HEK293 (cell line): ENCODE measurements at regions not wholly inside any gene's neighbourhood (a gene's known extent, or its start where the extent isn't known, plus 50 kb on each side); places are given as distances from the start of the nearest gene placed in this dataset.
"Not testable (repeated sequence)": the region's sequence is repeated elsewhere in the genome, so short reads cannot be mapped to it uniquely, and the experiment has no call there.

Experiments used
- CTCF ChIA-PET: fragments of 350-600 bp; formaldehyde crosslinking; extraction: SDS; loops from one replicate; lab custom pipeline; 2021; ENCODE audit warnings: antibody characterized with exemption; lab: Yijun Ruan, JAX
- POLR2A ChIA-PET: fragments of 300-600 bp; formaldehyde crosslinking; extraction: SDS; loops from one replicate; lab custom pipeline; 2020; ENCODE audit warnings: antibody characterized with exemption, inconsistent platforms; lab: Yijun Ruan, JAX
- H3K27ac ChIP-seq: fragments of 200-500 bp; sonication (Bioruptor generic); 2 replicates; pipeline ENCODE4 v1.5.1; 2014; ENCODE audit warnings: low read depth, low read length, control low read depth, inconsistent platforms; ENCODE audit errors: extremely low read depth
- H3K36me3 ChIP-seq, 2 experiments: fragments of 200-500 bp in 1 of 2; sonication (Bioruptor generic) in 1 of 2; 1 replicate in 1 of 2; 2 replicates in 1 of 2; pipeline ENCODE4 v1.5.1; 2014 to 2017; ENCODE audit warnings: inconsistent platforms in 2 of 2, low read length in 2 of 2; ENCODE audit not compliant: control insufficient read depth in 2 of 2, insufficient read depth in 1 of 2
- H3K4me1 ChIP-seq: fragments of 200-500 bp; sonication (Bioruptor generic); 2 replicates; pipeline ENCODE4 v1.5.1; 2014; ENCODE audit warnings: mild to moderate bottlenecking, low read length, inconsistent platforms; ENCODE audit not compliant: control insufficient read depth, insufficient read depth
- H3K4me3 ChIP-seq: 2 replicates; pipeline ENCODE4 v1.5.1; 2011; ENCODE audit warnings: low read depth, mild to moderate bottlenecking, control low read depth, low read length, moderate library complexity
- H3K9me3 ChIP-seq: fragments of 200-500 bp; sonication (Bioruptor generic); 2 replicates; pipeline ENCODE4 v1.5.1; 2014; ENCODE audit warnings: low read depth, low read length, inconsistent platforms; ENCODE audit not compliant: control insufficient read depth, insufficient read depth
- EGR2 ChIP-seq: fragments of 450-650 bp; formaldehyde crosslinking; IDR thresholded peaks from 2 replicates; pipeline ENCODE4 v1.5.1; 2016; ENCODE audit warnings: low read depth, missing biosample characterization, missing genetic modification characterization
- SCRT1 ChIP-seq: fragments of 450-650 bp; formaldehyde crosslinking; IDR thresholded peaks from 2 replicates; pipeline ENCODE4 v1.5.1; 2016; ENCODE audit warnings: missing biosample characterization, missing genetic modification characterization, borderline replicate concordance
- SCRT2 ChIP-seq: fragments of 450-650 bp; formaldehyde crosslinking; IDR thresholded peaks from 2 replicates; pipeline ENCODE4 v1.5.1; 2016; ENCODE audit warnings: missing biosample characterization, missing genetic modification characterization
- ZFHX2 ChIP-seq: fragments of 450-650 bp; formaldehyde crosslinking; conservative IDR thresholded peaks from 2 replicates; pipeline ENCODE4 v1.5.1; 2016; ENCODE audit warnings: missing biosample characterization, missing genetic modification characterization
- ZNF202 ChIP-seq: fragments of 450-650 bp; formaldehyde crosslinking; IDR thresholded peaks from 2 replicates; pipeline ENCODE4 v1.5.1; 2016; ENCODE audit warnings: missing biosample characterization, missing genetic modification characterization, borderline replicate concordance
- ZNF23 ChIP-seq: fragments of 450-650 bp; formaldehyde crosslinking; IDR thresholded peaks from 2 replicates; pipeline ENCODE4 v1.5.1; 2016; ENCODE audit warnings: missing biosample characterization, missing genetic modification characterization, borderline replicate concordance
- ZNF354C ChIP-seq: fragments of 450-650 bp; formaldehyde crosslinking; IDR thresholded peaks from 2 replicates; pipeline ENCODE4 v1.5.1; 2016; ENCODE audit warnings: missing biosample characterization, missing genetic modification characterization, low read depth, borderline replicate concordance
- ZNF621 ChIP-seq: fragments of 450-650 bp; formaldehyde crosslinking; IDR thresholded peaks from 2 replicates; pipeline ENCODE4 v1.5.1; 2017; ENCODE audit warnings: missing biosample characterization, missing genetic modification characterization
- ZNF658 ChIP-seq: fragments of 450-650 bp; formaldehyde crosslinking; IDR thresholded peaks from 2 replicates; pipeline ENCODE4; 2016; ENCODE audit warnings: missing biosample characterization, missing genetic modification characterization
- TF ChIP-seq, protein P1 (sequence below): fragments of 450-650 bp; formaldehyde crosslinking; IDR thresholded peaks from 2 replicates; pipeline ENCODE4 v1.5.1; 2016; ENCODE audit warnings: missing biosample characterization, missing genetic modification characterization, low read depth
- TF ChIP-seq, protein P2 (sequence below): fragments of 450-650 bp; formaldehyde crosslinking; IDR thresholded peaks from 2 replicates; pipeline ENCODE4 v1.5.1; 2016; ENCODE audit warnings: missing biosample characterization, missing genetic modification characterization
- TF ChIP-seq, protein P3 (sequence below): fragments of 450-650 bp; formaldehyde crosslinking; conservative IDR thresholded peaks from 2 replicates; pipeline ENCODE4 v1.5.1; 2016; ENCODE audit warnings: low read depth, missing biosample characterization, missing genetic modification characterization
- TF ChIP-seq, protein P4 (sequence below): sonication (generic); formaldehyde crosslinking; IDR thresholded peaks from 2 replicates; pipeline ENCODE4 v1.8.1; 2022; ENCODE audit warnings: mild to moderate bottlenecking, moderate library complexity, missing genetic modification reagents

DNA sequence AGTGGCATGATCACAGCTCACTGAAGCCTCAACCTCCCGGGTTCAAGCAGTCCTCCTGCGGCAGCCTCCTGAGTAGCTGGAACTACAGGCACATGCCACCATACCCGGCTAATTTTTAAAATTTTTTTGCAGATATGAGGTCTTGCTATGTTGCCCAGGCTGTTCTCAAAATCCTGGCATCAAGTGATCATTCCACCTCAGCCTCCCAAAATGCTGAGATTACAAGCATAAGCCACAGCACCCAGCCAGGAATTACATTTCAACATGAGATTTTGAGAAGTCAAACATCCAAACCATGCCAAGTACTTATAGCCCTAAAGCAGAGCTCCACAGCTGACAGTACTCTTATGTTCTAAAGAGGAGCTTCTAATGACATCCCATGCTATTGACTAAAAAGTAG, 200.1 kb downstream of the FCRL5 start (continued):
- TF ChIP-seq ZNF354C (tag by site-specific recombination) (no peak), SCRT2 (no peak), ZNF658 (tag by site-specific recombination) (no peak), ZNF23 (tag by site-specific recombination) (no peak), ZNF202 (tag by site-specific recombination) (no peak)
- TF ChIP-seq, protein P1, sequence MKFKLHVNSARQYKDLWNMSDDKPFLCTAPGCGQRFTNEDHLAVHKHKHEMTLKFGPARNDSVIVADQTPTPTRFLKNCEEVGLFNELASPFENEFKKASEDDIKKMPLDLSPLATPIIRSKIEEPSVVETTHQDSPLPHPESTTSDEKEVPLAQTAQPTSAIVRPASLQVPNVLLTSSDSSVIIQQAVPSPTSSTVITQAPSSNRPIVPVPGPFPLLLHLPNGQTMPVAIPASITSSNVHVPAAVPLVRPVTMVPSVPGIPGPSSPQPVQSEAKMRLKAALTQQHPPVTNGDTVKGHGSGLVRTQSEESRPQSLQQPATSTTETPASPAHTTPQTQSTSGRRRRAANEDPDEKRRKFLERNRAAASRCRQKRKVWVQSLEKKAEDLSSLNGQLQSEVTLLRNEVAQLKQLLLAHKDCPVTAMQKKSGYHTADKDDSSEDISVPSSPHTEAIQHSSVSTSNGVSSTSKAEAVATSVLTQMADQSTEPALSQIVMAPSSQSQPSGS (tag by site-specific recombination): no peak

DNA sequence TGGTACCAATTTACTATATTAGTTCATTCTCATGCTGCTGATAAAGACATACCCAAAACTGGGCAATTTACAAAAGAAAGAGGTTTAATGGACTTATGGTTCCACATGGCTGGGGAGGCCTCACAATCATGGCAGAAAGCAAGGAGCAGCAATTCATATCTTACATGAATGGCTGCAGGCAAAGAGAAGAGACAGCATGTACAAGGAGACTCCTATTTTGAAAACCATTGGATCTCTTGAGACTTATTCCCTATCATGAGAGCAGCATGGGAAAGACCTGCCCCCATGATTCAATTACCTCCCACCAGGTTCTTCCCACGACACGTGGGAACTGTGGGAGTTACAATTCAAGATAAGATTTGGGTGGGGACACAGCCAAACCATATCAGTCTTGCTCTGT, 200.5 kb downstream of the FCRL5 start:
- POLR2A ChIA-PET, CTCF ChIA-PET, H3K4me3 ChIP-seq, H3K27ac ChIP-seq, H3K4me1 ChIP-seq, H3K36me3 ChIP-seq, H3K9me3 ChIP-seq: not testable (repeated sequence)
- TF ChIP-seq EGR2 (tag by site-specific recombination) (peak; percentile 24; the same call in 1 of the 2 replicates), ZFHX2 (peak; percentile 59)

DNA sequence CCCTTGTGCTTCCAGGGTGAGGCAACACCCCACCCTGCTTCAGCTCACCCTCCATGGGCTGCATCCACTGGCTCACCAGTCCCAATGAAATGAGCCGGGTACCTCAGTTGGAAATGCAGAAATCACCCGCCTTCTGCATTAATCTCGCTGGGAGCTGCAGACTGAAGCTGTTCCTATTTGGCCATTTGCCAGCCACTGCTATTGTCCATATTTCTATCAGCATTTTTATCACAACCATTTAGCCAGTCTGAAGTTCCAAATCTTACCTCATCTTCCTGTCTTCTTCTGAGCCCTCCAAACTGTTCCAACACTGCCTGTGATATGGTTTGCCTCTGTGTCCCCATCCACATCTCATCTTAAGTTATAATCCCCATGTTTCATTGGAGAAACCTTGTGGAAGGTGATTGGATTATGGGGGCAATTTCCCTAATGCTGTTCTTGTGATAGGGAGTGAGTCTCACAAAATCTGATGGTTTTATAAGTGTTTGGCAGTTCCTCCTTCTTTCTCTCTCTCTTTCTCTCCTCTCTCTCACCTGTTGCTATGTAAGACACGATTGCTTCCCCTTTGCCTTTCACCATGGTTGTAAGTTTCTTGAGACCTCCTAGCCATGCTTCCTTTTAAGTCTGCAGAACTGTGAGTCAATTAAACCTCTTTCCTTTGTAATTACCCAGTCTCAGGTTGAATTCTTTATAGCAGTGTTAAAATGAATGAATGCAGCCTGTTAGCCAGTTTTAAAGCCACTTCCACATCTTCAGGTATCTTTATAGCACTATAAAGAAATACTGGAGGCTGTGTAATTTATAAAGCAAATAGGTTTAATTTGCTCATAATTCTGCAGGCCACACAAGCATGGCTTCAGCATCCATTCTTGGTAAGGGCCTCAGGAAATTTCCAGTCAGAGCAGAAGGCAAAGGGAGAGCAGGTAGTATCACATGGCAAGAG, 203.5 kb downstream of the FCRL5 start:
- ChIA-PET POLR2A (no interaction called here), CTCF (no interaction called here)
- no peaks in the 10 kb centered on the region for H3K4me1 ChIP-seq
- H3K4me3 ChIP-seq: no peak overlapping the region
- TF ChIP-seq, protein P2, sequence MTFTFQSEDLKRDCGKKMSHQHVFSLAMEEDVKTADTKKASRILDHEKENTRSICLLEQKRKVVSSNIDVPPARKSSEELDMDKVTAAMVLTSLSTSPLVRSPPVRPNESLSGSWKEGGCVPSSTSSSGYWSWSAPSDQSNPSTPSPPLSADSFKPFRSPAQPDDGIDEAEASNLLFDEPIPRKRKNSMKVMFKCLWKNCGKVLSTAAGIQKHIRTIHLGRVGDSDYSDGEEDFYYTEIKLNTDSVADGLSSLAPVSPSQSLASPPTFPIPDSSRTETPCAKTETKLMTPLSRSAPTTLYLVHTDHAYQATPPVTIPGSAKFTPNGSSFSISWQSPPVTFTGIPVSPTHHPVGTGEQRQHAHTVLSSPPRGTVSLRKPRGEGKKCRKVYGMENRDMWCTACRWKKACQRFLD (tag by site-specific recombination): no peak
- TF ChIP-seq SCRT1 (tag by site-specific recombination): peak; percentile 83
- peak; percentile 92 for TF ChIP-seq SCRT2
- no peaks in the 10 kb centered on the region for H3K36me3 ChIP-seq
- H3K9me3 ChIP-seq: no peaks in the 10 kb centered on the region
- H3K27ac ChIP-seq: no peak overlapping the region

DNA sequence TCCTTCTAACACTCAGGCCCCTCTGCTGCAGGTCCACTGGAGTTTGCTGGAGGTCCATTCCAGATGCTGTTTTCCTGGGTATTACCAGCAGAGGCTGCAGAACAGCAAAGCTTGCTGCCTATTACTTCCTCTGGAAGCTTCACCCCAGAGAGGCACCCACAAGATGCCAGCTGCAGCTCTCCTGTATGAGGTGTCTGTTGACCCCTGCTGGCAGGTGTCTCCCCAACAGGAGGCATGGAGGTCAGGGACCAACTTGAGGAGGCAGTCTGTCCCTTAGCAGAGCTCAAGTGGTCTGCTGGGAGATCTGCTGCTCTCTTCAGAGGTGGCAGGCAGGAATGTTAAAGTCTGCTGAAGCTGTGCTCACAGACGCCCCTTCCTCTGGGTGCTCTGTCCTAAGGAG, 204.8 kb downstream of the FCRL5 start:
- Histone ChIP-seq H3K4me1 (no peaks in the 10 kb centered on the region), H3K9me3 (no peaks in the 10 kb centered on the region), H3K36me3 (no peaks in the 10 kb centered on the region), H3K27ac (no peak overlapping the region), H3K4me3 (no peak overlapping the region)
- ChIA-PET POLR2A (no interaction called here), CTCF (no interaction called here)
- TF ChIP-seq, protein P3, sequence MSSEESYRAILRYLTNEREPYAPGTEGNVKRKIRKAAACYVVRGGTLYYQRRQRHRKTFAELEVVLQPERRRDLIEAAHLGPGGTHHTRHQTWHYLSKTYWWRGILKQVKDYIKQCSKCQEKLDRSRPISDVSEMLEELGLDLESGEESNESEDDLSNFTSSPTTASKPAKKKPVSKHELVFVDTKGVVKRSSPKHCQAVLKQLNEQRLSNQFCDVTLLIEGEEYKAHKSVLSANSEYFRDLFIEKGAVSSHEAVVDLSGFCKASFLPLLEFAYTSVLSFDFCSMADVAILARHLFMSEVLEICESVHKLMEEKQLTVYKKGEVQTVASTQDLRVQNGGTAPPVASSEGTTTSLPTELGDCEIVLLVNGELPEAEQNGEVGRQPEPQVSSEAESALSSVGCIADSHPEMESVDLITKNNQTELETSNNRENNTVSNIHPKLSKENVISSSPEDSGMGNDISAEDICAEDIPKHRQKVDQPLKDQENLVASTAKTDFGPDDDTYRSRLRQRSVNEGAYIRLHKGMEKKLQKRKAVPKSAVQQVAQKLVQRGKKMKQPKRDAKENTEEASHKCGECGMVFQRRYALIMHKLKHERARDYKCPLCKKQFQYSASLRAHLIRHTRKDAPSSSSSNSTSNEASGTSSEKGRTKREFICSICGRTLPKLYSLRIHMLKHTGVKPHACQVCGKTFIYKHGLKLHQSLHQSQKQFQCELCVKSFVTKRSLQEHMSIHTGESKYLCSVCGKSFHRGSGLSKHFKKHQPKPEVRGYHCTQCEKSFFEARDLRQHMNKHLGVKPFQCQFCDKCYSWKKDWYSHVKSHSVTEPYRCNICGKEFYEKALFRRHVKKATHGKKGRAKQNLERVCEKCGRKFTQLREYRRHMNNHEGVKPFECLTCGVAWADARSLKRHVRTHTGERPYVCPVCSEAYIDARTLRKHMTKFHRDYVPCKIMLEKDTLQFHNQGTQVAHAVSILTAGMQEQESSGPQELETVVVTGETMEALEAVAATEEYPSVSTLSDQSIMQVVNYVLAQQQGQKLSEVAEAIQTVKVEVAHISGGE (tag by site-specific recombination): no peak
- no peak for TF ChIP-seq ZNF621 (tag by site-specific recombination)
- TF ChIP-seq, protein P4, sequence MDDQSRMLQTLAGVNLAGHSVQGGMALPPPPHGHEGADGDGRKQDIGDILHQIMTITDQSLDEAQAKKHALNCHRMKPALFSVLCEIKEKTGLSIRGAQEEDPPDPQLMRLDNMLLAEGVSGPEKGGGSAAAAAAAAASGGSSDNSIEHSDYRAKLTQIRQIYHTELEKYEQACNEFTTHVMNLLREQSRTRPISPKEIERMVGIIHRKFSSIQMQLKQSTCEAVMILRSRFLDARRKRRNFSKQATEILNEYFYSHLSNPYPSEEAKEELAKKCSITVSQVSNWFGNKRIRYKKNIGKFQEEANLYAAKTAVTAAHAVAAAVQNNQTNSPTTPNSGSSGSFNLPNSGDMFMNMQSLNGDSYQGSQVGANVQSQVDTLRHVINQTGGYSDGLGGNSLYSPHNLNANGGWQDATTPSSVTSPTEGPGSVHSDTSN (CRISPR knock-in tag): no peak

DNA sequence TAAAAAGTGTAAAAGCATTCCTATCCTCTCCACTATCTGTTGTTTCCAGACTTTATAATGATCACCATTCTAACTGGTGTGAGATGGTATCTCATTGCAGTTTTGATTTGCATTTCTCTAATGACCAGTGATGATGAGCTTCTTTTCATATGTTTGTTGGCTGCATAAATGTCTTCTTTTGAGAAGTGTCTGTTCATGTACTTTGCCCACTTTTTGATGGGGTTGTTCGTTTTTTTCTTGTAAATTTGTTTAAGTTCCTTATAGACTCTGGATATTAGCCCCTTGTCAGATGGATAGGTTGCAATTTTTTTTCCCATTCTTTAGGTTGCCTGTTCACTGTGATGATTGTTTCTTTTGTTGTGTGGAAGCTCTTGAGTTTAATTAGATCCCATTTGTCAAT, 199.6 kb upstream of the ETV3 start:
- H3K4me1 ChIP-seq, POLR2A ChIA-PET, H3K36me3 ChIP-seq, H3K27ac ChIP-seq, H3K4me3 ChIP-seq, H3K9me3 ChIP-seq: not testable (repeated sequence)
- CTCF ChIA-PET: interaction anchor here (1.6 kb wide), 1 partner anchor 141 kb away, joined by 4 read pairs; no protein-coding TSS in a partner anchor
